Lower leg skin (tissue), 3 donors: ENCODE measurements at regions not wholly inside any gene's neighbourhood (a gene's known extent, or its start where the extent isn't known, plus 50 kb on each side); places are given as distances from the start of the nearest gene placed in this dataset.

Experiments used
- POLR2A ChIP-seq, 2 donors: fragments of 450-650 bp; IDR thresholded peaks; one replicate each; pipeline ENCODE4 v1.6.1; 2016 to 2017; ENCODE audit warnings: antibody characterized with exemption in 2 of 2, mild to moderate bottlenecking in 1 of 2, moderate library complexity in 1 of 2
- TF ChIP-seq, protein P1 (sequence below), 3 donors: fragments of 450-650 bp; IDR thresholded peaks; one replicate each; pipeline ENCODE4 v1.5.1; 2016; ENCODE audit warnings: antibody characterized with exemption in 3 of 3, mild to moderate bottlenecking in 3 of 3, moderate library complexity in 2 of 3

DNA sequence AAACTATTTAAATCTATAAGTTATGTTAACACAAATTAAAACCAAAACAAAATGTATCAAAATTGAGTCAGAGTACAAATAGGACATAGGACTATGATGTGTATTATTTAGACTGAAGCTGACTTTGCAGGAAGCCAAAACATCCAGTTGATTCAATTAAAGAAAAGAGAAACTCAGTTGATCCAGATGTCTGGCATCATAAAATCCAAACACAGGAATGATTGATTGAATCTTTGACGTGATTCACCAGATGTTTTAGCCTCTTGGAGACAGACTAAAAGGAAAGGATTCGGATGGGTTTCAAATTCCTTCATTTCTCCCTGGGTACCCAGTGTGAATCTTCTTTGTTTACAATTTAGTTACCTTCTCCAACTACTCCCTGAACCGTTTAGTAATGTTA, 272.9 kb downstream of the IRS1 start:
- TF ChIP-seq, protein P1, sequence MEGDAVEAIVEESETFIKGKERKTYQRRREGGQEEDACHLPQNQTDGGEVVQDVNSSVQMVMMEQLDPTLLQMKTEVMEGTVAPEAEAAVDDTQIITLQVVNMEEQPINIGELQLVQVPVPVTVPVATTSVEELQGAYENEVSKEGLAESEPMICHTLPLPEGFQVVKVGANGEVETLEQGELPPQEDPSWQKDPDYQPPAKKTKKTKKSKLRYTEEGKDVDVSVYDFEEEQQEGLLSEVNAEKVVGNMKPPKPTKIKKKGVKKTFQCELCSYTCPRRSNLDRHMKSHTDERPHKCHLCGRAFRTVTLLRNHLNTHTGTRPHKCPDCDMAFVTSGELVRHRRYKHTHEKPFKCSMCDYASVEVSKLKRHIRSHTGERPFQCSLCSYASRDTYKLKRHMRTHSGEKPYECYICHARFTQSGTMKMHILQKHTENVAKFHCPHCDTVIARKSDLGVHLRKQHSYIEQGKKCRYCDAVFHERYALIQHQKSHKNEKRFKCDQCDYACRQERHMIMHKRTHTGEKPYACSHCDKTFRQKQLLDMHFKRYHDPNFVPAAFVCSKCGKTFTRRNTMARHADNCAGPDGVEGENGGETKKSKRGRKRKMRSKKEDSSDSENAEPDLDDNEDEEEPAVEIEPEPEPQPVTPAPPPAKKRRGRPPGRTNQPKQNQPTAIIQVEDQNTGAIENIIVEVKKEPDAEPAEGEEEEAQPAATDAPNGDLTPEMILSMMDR (IDR thresholded peaks at IDR 0.05): no peak
- no peak for TF ChIP-seq POLR2A (IDR thresholded peaks at IDR 0.05)
